OCI-LY3 (cell line): ENCODE measurements at regions not wholly inside any gene's neighbourhood (a gene's known extent, or its start where the extent isn't known, plus 50 kb on each side); places are given as distances from the start of the nearest gene placed in this dataset.
"Not testable (repeated sequence)": the region's sequence is repeated elsewhere in the genome, so short reads cannot be mapped to it uniquely, and the experiment has no call there.

ENCODE experiments used
- H2AFZ ChIP-seq: fragments of 200-600, 300-600 bp; shearing (Covaris generic); 2 replicates; pipeline ENCODE4 v1.6.0; 2014; ENCODE audit warnings: antibody characterized with exemption, low read depth, low read length
- H3K27ac ChIP-seq: fragments of 200-600, 300-600 bp; sonication (generic); 2 replicates; pipeline ENCODE4 v1.5.1; 2014; ENCODE audit warnings: mild to moderate bottlenecking, low read length, moderate library complexity, mixed read lengths
- H3K27me3 ChIP-seq: fragments of 200-600, 300-600 bp; sonication (generic); 2 replicates; pipeline ENCODE4 v1.6.1; 2014; ENCODE audit warnings: low read depth, low read length, mixed read lengths
- H3K36me3 ChIP-seq: fragments of 200-600, 300-600 bp; sonication (generic); replicated peaks from 2 replicates; pipeline ENCODE3; 2014; ENCODE audit warnings: low read depth, low read length, mixed read lengths
- H3K4me1 ChIP-seq: fragments of 300-600, 200-600 bp; sonication (generic); 2 replicates; pipeline ENCODE4 v1.6.1; 2014; ENCODE audit warnings: low read length, mixed read lengths
- H3K4me2 ChIP-seq: fragments of 200-600, 300-600 bp; sonication (generic); 2 replicates; pipeline ENCODE4 v1.6.1; 2014; ENCODE audit warnings: low read length, mixed read lengths
- H3K4me3 ChIP-seq: fragments of 300-600, 200-600 bp; sonication (generic); 2 replicates; pipeline ENCODE4 v1.5.1; 2014; ENCODE audit warnings: antibody characterized with exemption, mild to moderate bottlenecking, low read length, moderate library complexity
- H3K79me2 ChIP-seq: fragments of 300-600, 200-600 bp; shearing (Covaris generic); 2 replicates; pipeline ENCODE4 v1.6.1; 2014; ENCODE audit warnings: mild to moderate bottlenecking, low read length, mixed read lengths
- H3K9ac ChIP-seq: fragments of 300-600, 200-600 bp; shearing (Covaris generic); 2 replicates; pipeline ENCODE4 v1.6.0; 2014; ENCODE audit warnings: mild to moderate bottlenecking, low read length, moderate library complexity
- H3K9me3 ChIP-seq: fragments of 200-600, 300-600 bp; shearing (Covaris generic); 2 replicates; pipeline ENCODE4 v1.6.1; 2014; ENCODE audit warnings: low read length, mixed read lengths; ENCODE audit not compliant: insufficient read depth
- H4K20me1 ChIP-seq: fragments of 200-600, 300-600 bp; sonication (generic); 2 replicates; pipeline ENCODE4 v1.6.1; 2016; ENCODE audit warnings: low read length, mixed read lengths; ENCODE audit not compliant: insufficient read depth
- CTCF ChIP-seq: fragments of 200-600, 300-600 bp; sonication (generic); IDR thresholded peaks from 2 replicates; pipeline ENCODE4 v1.5.1; 2014; ENCODE audit warnings: antibody characterized with exemption, low read length, low read depth
- EZH2phosphoT487 ChIP-seq: fragments of 200-600 bp; shearing (Covaris generic); IDR thresholded peaks from 2 replicates; pipeline ENCODE4 v1.6.1; 2018; ENCODE audit warnings: antibody characterized with exemption, mixed run types, low read depth

- no peak overlapping the region for H2AFZ ChIP-seq
- H3K4me3 ChIP-seq: no peak overlapping the region
- no peaks in the 10 kb centered on the region for H3K79me2 ChIP-seq
- no peak overlapping the region for H3K4me2 ChIP-seq
- H3K4me1 ChIP-seq: no peaks in the 10 kb centered on the region; the same call in 1 of the 2 replicates
- no peaks in the 10 kb centered on the region for H3K9me3 ChIP-seq
- H3K9ac ChIP-seq: no peak overlapping the region
- TF ChIP-seq EZH2phosphoT487: no peak
- no peaks in the 10 kb centered on the region for H3K27me3 ChIP-seq
- H4K20me1 ChIP-seq: no peaks in the 10 kb centered on the region
- H3K36me3 ChIP-seq: no peaks in the 10 kb centered on the region
- no peak overlapping the region for H3K27ac ChIP-seq
Observed at GRCh38 chr4:171478181-171478580, 335.0 kb upstream of the GALNTL6 start.

GRCh38 chr4:171475111-171475510 lies 338.1 kb upstream of the GALNTL6 start:
- not testable (repeated sequence) for H3K79me2 ChIP-seq, H4K20me1 ChIP-seq, H3K4me2 ChIP-seq, H3K9me3 ChIP-seq, H3K4me1 ChIP-seq, H3K4me3 ChIP-seq, H3K27me3 ChIP-seq, H3K9ac ChIP-seq, H2AFZ ChIP-seq, H3K27ac ChIP-seq, H3K36me3 ChIP-seq

- H3K4me3 ChIP-seq: no peak overlapping the region
- TF ChIP-seq CTCF (no peak), EZH2phosphoT487 (no peak)
- H3K27ac ChIP-seq: no peak overlapping the region
- H2AFZ ChIP-seq: no peak overlapping the region
- no peaks in the 10 kb centered on the region for H3K79me2 ChIP-seq
- H3K36me3 ChIP-seq: no peaks in the 10 kb centered on the region
- H3K27me3 ChIP-seq: no peaks in the 10 kb centered on the region
- no peaks in the 10 kb centered on the region for H4K20me1 ChIP-seq
- H3K4me2 ChIP-seq: no peak overlapping the region
- no peaks in the 10 kb centered on the region for H3K9me3 ChIP-seq
- no peaks in the 10 kb centered on the region; the same call in 1 of the 2 replicates for H3K4me1 ChIP-seq
- H3K9ac ChIP-seq: no peak overlapping the region
Observed at GRCh38 chr4:171473155-171473554, 340.0 kb upstream of the GALNTL6 start.

- no peak overlapping the region for H3K4me2 ChIP-seq
- no peak overlapping the region for H2AFZ ChIP-seq
- H3K79me2 ChIP-seq: no peaks in the 10 kb centered on the region
- no peaks in the 10 kb centered on the region for H3K36me3 ChIP-seq
- H3K4me3 ChIP-seq: no peak overlapping the region
- TF ChIP-seq EZH2phosphoT487 (no peak), CTCF (no peak)
- no peaks in the 10 kb centered on the region; the same call in 1 of the 2 replicates for H3K4me1 ChIP-seq
- H3K9me3 ChIP-seq: no peaks in the 10 kb centered on the region
- no peaks in the 10 kb centered on the region for H3K27me3 ChIP-seq
- H3K9ac ChIP-seq: no peak overlapping the region
- no peak overlapping the region for H3K27ac ChIP-seq
- H4K20me1 ChIP-seq: no peaks in the 10 kb centered on the region
Observed at GRCh38 chr4:171472230-171472629, 341.0 kb upstream of the GALNTL6 start.

- Histone ChIP-seq H3K4me1 (no peaks in the 10 kb centered on the region), H3K27me3 (no peaks in the 10 kb centered on the region), H3K79me2 (no peaks in the 10 kb centered on the region), H3K9me3 (peaks cover 2% of the 10 kb centered on the region; the same call in 1 of the 2 replicates), H3K4me3 (no peak overlapping the region), H3K27ac (no peak overlapping the region), H3K9ac (no peak overlapping the region), H2AFZ (no peak overlapping the region), H3K36me3 (no peaks in the 10 kb centered on the region), H3K4me2 (no peak overlapping the region), H4K20me1 (no peaks in the 10 kb centered on the region)
- TF ChIP-seq EZH2phosphoT487: no peak
- TF ChIP-seq CTCF: no peak
Observed at GRCh38 chr4:171464499-171464898, 348.7 kb upstream of the GALNTL6 start.
